Mammary epithelial cell (primary cell): ENCODE measurements at regions not wholly inside any gene's neighbourhood (a gene's known extent, or its start where the extent isn't known, plus 50 kb on each side); places are given as distances from the start of the nearest gene placed in this dataset.

Source experiments
- CTCF ChIP-seq, 2 donors: IDR thresholded peaks in 1 of 2; conservative IDR thresholded peaks in 1 of 2; 2 replicates each; pipeline ENCODE4 v1.5.1; 2011 to 2012; ENCODE audit warnings: inconsistent platforms in 2 of 2, low read length in 2 of 2, mild to moderate bottlenecking in 2 of 2, control low read depth in 1 of 2, low read depth in 1 of 2; ENCODE audit not compliant: insufficient read depth in 1 of 2; ENCODE audit errors: extremely low read depth in 1 of 2
- EZH2 ChIP-seq: IDR thresholded peaks from 2 replicates; pipeline ENCODE4 v1.6.1; 2012; ENCODE audit warnings: low read length, inconsistent platforms, borderline replicate concordance

GRCh38 chr5:67317603-67318002, 121.0 kb upstream of the CD180 start:
- TF ChIP-seq CTCF (conservative IDR thresholded peaks at IDR 0.05 in 1 of 2, IDR thresholded peaks at IDR 0.05 in 1 of 2; ENCODE audit: extremely low read depth in 1 of 2, insufficient read depth in 1 of 2, low read depth in 1 of 2, low read length in 2 of 2) (no peak), EZH2 (no peak)
